ENCODE measurements at regions not wholly inside any gene's neighbourhood (a gene's known extent, or its start where the extent isn't known, plus 50 kb on each side); places are given as distances from the start of the nearest gene placed in this dataset.
"Not testable (repeated sequence)": the region's sequence is repeated elsewhere in the genome, so short reads cannot be mapped to it uniquely, and the experiment has no call there.

GRCh38 chr1:117714546-117714945 lies 108.7 kb downstream of the TENT5C start:
- DNase-seq (ENCODE audit: low spot score) = no peak
- TF ChIP-seq CTCF (IDR thresholded peaks at IDR 0.05; ENCODE audit: borderline replicate concordance, control extremely low read depth, extremely low read depth, insufficient read depth, missing control alignments) = no peak
- in situ Hi-C loops (cut with MboI; ENCODE audit: low sequenced_read_pairs, unreplicated experiment) = no loop called here

GRCh38 chr1:117716030-117716429 lies 110.2 kb downstream of the TENT5C start:
- DNase-seq (ENCODE audit: low spot score); in situ Hi-C loops (cut with MboI; ENCODE audit: low sequenced_read_pairs, unreplicated experiment): not testable (repeated sequence)

GRCh38 chr1:117717980-117718379 lies 112.1 kb downstream of the TENT5C start:
- in situ Hi-C loops (cut with MboI; ENCODE audit: low sequenced_read_pairs, unreplicated experiment); DNase-seq (ENCODE audit: low spot score): not testable (repeated sequence)

GRCh38 chr1:117718596-117718995 lies 112.7 kb downstream of the TENT5C start:
- in situ Hi-C loops (cut with MboI; ENCODE audit: low sequenced_read_pairs, unreplicated experiment); DNase-seq (ENCODE audit: low spot score): not testable (repeated sequence)

GRCh38 chr1:117719004-117719403 lies 113.2 kb downstream of the TENT5C start:
- in situ Hi-C loops (cut with MboI; ENCODE audit: low sequenced_read_pairs, unreplicated experiment) = no loop called here
- no peak for TF ChIP-seq CTCF (IDR thresholded peaks at IDR 0.05; ENCODE audit: borderline replicate concordance, control extremely low read depth, extremely low read depth, insufficient read depth, missing control alignments)
- DNase-seq (ENCODE audit: low spot score) = no peak

GRCh38 chr1:117732065-117732797 lies 126.4 kb downstream of the TENT5C start:
- no peak for TF ChIP-seq CTCF (IDR thresholded peaks at IDR 0.05; ENCODE audit: borderline replicate concordance, control extremely low read depth, extremely low read depth, insufficient read depth, missing control alignments)
- DNase-seq (ENCODE audit: low spot score) = no peak
- in situ Hi-C loops (cut with MboI; ENCODE audit: low sequenced_read_pairs, unreplicated experiment) = no loop called here

GRCh38 chr1:117732956-117733355 lies 127.1 kb downstream of the TENT5C start:
- DNase-seq (ENCODE audit: low spot score) = no peak

GRCh38 chr1:117734403-117734802 lies 128.6 kb downstream of the TENT5C start:
- DNase-seq (ENCODE audit: low spot score) = no peak
- no peak for TF ChIP-seq CTCF (IDR thresholded peaks at IDR 0.05; ENCODE audit: borderline replicate concordance, control extremely low read depth, extremely low read depth, insufficient read depth, missing control alignments)
- in situ Hi-C loops (cut with MboI; ENCODE audit: low sequenced_read_pairs, unreplicated experiment) = no loop called here

More at GRCh38 chr1:117732956-117733355, 127.1 kb downstream of the TENT5C start:
- TF ChIP-seq CTCF (IDR thresholded peaks at IDR 0.05; ENCODE audit: borderline replicate concordance, control extremely low read depth, extremely low read depth, insufficient read depth, missing control alignments) = no peak
- in situ Hi-C loops (cut with MboI; ENCODE audit: low sequenced_read_pairs, unreplicated experiment) = no loop called here
